ENCODE measurements at regions not wholly inside any gene's neighbourhood (a gene's known extent, or its start where the extent isn't known, plus 50 kb on each side); places are given as distances from the start of the nearest gene placed in this dataset.

DNA sequence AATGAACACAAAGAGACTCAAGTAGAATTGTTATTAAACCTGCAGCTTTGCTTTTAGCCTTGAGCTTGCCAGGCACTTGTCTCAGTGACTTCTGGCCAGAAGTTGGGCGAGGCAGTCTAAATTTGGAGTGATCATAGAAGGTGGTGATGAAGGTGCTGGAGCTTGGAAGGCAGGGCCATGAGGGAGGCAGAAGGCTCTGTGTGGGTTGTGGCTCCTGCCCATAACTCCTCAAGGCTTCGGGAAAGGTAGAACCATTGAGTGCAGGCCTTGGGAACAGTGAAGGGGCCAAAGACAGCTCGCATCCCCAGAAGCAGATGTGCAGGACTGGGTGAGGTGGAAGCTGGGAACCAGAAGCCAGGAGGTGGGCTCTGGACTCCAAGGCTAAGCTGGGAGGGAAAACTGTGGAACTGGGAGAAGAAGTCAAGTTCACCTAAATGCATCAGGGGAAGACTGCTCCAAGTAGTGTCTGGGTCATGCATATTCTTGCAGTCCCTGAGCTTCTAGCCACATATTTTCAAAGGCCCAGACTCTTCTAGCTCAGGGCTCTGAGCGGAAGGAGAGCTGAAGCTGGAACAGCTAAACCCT, 111.1 kb upstream of the HABP2 start:
- in situ Hi-C loops (cut with MboI; ENCODE audit: low pct_unique_long_range_greater_than_20kb, low sequenced_read_pairs, unreplicated experiment): no loop called here
- no peak for DNase-seq (ENCODE audit: low spot score)
- TF ChIP-seq, protein P1, sequence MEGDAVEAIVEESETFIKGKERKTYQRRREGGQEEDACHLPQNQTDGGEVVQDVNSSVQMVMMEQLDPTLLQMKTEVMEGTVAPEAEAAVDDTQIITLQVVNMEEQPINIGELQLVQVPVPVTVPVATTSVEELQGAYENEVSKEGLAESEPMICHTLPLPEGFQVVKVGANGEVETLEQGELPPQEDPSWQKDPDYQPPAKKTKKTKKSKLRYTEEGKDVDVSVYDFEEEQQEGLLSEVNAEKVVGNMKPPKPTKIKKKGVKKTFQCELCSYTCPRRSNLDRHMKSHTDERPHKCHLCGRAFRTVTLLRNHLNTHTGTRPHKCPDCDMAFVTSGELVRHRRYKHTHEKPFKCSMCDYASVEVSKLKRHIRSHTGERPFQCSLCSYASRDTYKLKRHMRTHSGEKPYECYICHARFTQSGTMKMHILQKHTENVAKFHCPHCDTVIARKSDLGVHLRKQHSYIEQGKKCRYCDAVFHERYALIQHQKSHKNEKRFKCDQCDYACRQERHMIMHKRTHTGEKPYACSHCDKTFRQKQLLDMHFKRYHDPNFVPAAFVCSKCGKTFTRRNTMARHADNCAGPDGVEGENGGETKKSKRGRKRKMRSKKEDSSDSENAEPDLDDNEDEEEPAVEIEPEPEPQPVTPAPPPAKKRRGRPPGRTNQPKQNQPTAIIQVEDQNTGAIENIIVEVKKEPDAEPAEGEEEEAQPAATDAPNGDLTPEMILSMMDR (IDR thresholded peaks at IDR 0.05; ENCODE audit: extremely low read depth, insufficient read depth, missing control alignments): no peak

DNA sequence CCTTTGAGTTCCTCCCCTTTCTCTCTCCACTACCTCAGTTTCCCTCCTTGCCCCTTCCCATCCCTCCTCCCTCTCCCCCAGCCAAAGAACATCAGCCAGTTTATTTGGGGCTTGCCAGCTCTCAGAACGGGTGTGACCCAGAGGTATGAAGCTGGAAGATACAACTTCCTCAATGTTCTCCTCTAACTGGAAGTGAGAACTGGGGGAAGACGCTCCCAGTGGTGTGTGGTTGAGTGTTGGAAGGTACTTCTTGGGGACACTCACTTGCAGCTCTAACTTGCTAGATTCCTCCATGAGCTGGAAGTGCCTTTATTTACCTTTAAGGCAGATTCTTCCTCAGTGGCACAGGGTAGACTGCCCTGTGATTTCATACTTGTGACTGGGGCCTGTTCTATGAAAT, 110.5 kb upstream of the HABP2 start:
- TF ChIP-seq, protein P1 (IDR thresholded peaks at IDR 0.05; ENCODE audit: extremely low read depth, insufficient read depth, missing control alignments): no peak
- DNase-seq (ENCODE audit: low spot score): no peak
- in situ Hi-C loops (cut with MboI; ENCODE audit: low pct_unique_long_range_greater_than_20kb, low sequenced_read_pairs, unreplicated experiment): no loop called here

DNA sequence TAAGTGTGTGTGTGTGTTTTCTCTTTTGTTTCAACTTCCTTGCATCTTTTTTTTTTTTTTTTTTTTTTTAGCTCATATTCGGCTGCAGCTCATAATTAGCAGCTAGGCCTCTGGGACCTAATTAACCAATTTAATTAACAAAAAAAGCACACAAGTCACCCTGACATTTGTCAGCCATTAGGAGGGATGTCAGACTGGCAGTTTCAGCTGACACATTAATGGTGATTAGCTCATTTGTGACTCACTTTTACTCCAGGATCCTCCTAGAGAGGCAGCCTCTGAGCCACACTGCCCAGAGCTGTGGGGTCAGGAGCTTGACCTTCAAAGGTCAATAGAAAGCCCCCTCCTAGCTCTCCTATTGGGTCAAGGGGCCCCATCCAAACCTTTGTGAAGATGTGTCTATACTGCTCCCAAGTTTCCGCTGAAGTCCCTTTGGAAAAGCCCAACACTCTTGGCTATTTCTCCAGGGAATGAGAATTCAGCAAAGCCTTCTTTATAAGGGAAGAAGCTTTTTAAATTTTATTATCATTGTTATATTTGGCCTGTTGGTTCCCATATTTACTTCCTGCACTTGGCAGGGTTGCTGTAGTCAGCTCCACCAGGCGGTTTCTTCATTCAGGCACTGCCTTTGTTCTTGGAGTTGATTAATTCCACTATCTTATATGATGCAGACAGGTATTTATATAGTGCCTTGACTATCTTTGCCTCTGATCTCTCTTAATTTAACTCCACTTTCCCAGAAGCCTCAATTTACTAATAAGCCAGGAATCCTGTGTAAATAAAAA, 109.5 kb upstream of the HABP2 start:
- no peak for DNase-seq (ENCODE audit: low spot score)
- TF ChIP-seq, protein P1 (IDR thresholded peaks at IDR 0.05; ENCODE audit: extremely low read depth, insufficient read depth, missing control alignments): no peak
- in situ Hi-C loops (cut with MboI; ENCODE audit: low pct_unique_long_range_greater_than_20kb, low sequenced_read_pairs, unreplicated experiment): no loop called here

DNA sequence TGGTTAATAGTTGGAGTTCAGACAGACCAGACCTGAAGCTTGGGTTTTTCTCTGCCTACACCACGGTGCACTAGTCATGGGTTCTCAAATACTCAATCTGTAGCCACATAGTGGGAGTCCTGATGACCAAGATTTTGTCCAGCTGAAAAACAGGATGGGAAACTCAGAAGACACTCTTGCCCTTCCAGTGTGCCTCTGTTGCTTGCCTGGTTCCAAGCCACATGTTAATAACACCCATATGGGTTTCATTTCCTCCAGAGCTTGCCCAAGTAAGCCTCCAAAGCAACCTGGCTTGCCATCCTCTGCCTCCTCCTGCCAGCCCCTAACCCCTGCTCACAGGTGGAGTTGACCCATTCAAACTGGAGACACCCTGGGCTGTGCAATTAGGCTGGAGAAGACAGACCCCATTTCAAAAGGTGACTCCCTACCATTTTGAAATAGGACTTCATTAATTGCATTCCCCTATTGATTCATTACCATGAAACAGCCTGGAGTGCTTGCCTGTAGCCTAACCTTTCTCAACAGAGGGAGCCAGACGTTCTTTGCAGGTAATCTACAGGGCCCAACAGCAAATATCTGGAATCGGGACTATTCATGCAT, 108.0 kb upstream of the HABP2 start:
- in situ Hi-C loops (cut with MboI; ENCODE audit: low pct_unique_long_range_greater_than_20kb, low sequenced_read_pairs, unreplicated experiment): no loop called here
- TF ChIP-seq, protein P1 (IDR thresholded peaks at IDR 0.05; ENCODE audit: extremely low read depth, insufficient read depth, missing control alignments): no peak
- no peak for DNase-seq (ENCODE audit: low spot score)

DNA sequence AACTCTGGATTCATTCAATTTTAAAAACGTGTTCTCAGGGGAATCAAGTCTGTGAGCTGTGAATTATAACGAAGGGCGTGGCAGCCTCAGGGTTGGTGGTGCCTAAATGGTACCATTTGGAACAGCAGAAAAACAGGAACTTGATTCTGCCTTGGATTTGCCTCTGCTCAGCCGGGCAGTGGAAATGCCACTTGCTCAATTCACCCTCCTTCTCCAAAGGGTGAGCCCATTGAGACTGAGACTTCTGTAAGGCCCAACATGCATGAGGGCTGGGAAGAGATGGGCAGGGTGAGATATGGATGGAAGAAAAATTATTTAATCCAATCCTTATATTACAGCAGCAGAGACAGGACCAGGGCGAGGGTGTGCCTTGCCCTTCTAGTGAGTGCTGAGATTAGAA, 107.1 kb upstream of the HABP2 start:
- no peak for DNase-seq (ENCODE audit: low spot score)
- TF ChIP-seq, protein P1 (IDR thresholded peaks at IDR 0.05; ENCODE audit: extremely low read depth, insufficient read depth, missing control alignments): no peak
- in situ Hi-C loops (cut with MboI; ENCODE audit: low pct_unique_long_range_greater_than_20kb, low sequenced_read_pairs, unreplicated experiment): no loop called here

DNA sequence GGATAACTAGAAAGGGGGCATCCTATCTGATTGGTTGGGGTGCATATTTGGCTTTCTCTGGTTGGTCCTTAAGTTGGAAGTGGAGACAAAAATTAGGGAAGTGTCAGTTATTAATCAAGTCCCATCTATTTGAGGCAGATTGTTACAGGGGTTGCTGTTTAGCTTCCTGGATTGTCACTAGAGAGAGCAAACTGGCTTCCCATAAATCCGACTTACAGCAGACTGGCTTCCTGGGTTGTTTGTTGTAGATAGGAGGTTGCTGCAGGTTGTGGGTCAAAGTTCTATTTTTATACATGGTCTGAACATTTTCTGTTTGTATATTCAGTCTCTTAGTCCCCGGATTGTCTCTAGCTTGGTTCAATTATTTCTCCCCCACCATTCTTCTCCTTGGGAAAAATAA, 106.1 kb upstream of the HABP2 start:
- TF ChIP-seq, protein P1 (IDR thresholded peaks at IDR 0.05; ENCODE audit: extremely low read depth, insufficient read depth, missing control alignments): no peak
- in situ Hi-C loops (cut with MboI; ENCODE audit: low pct_unique_long_range_greater_than_20kb, low sequenced_read_pairs, unreplicated experiment): no loop called here
- DNase-seq (ENCODE audit: low spot score): no peak
